HG02588 (cell line): ENCODE measurements at regions not wholly inside any gene's neighbourhood (a gene's known extent, or its start where the extent isn't known, plus 50 kb on each side); places are given as distances from the start of the nearest gene placed in this dataset.

Experiments used
- ATAC-seq: cut with Tn5 transposase; IDR thresholded peaks from one replicate; pipeline ENCODE4 v1.9.1; 2021; ENCODE audit warnings: mild to moderate bottlenecking, moderate library complexity; ENCODE audit not compliant: unreplicated experiment

GRCh38 chr3:117681619-117682018 is 972.0 kb downstream of the TUSC7 start:
- ATAC-seq: no peak

GRCh38 chr3:117687096-117687495 is 977.5 kb downstream of the TUSC7 start:
- no peak for ATAC-seq

- no peak for ATAC-seq
Observed at GRCh38 chr3:117688583-117688982, 979.0 kb downstream of the TUSC7 start.

- ATAC-seq: no peak
Observed at GRCh38 chr3:117691526-117691925, 981.9 kb downstream of the TUSC7 start.

GRCh38 chr3:117692416-117692995 is 982.9 kb downstream of the TUSC7 start:
- no peak for ATAC-seq

- no peak for ATAC-seq
Observed at GRCh38 chr3:117695321-117695720, 985.7 kb downstream of the TUSC7 start.

- ATAC-seq: no peak
Observed at GRCh38 chr3:117695871-117696645, 986.5 kb downstream of the TUSC7 start.

- no peak for ATAC-seq
Observed at GRCh38 chr3:117696851-117697407, 987.4 kb downstream of the TUSC7 start.

- no peak for ATAC-seq
Observed at GRCh38 chr3:117699058-117699457, 989.5 kb downstream of the TUSC7 start.

GRCh38 chr3:117700573-117701360 is 991.2 kb downstream of the TUSC7 start:
- no peak for ATAC-seq

- no peak for ATAC-seq
Observed at GRCh38 chr3:117705011-117705410, 995.4 kb downstream of the TUSC7 start.

GRCh38 chr3:117706037-117706436 is 996.5 kb downstream of the TUSC7 start:
- ATAC-seq: no peak

GRCh38 chr3:117706756-117707155 is 997.2 kb downstream of the TUSC7 start:
- ATAC-seq: no peak

- ATAC-seq: no peak
Observed at GRCh38 chr3:117708601-117709000, 999.0 kb downstream of the TUSC7 start.

GRCh38 chr3:117709108-117709507 is 999.5 kb downstream of the TUSC7 start:
- ATAC-seq: no peak

GRCh38 chr3:117710501-117710900 is 1000.9 kb downstream of the TUSC7 start:
- ATAC-seq: no peak

GRCh38 chr3:117719316-117719926 is 1009.8 kb downstream of the TUSC7 start:
- ATAC-seq: no peak

- no peak for ATAC-seq
Observed at GRCh38 chr3:117721866-117722265, 1012.3 kb downstream of the TUSC7 start.

- ATAC-seq: no peak
Observed at GRCh38 chr3:117722856-117723255, 1013.3 kb downstream of the TUSC7 start.

- ATAC-seq: no peak
Observed at GRCh38 chr3:117723825-117724224, 1014.2 kb downstream of the TUSC7 start.

GRCh38 chr3:117725314-117725713 is 1015.7 kb downstream of the TUSC7 start:
- ATAC-seq: no peak
